Brain microvascular endothelial cell (primary cell): ENCODE measurements at regions not wholly inside any gene's neighbourhood (a gene's known extent, or its start where the extent isn't known, plus 50 kb on each side); places are given as distances from the start of the nearest gene placed in this dataset.

Source experiments
- DNase-seq: peaks from one replicate; pipeline ENCODE4 v3.0.0-alpha.2; 2020
- H3K27ac ChIP-seq: fragments of 250-450 bp; sonication (Bioruptor Pico); 2 replicates; pipeline ENCODE4 v1.5.1; 2020; ENCODE audit warnings: mild to moderate bottlenecking, moderate library complexity
- H3K27me3 ChIP-seq: fragments of 250-450 bp; sonication (Bioruptor Pico); replicated peaks from 2 replicates; pipeline ENCODE4 v1.5.1; 2020; ENCODE audit warnings: mild to moderate bottlenecking
- H3K36me3 ChIP-seq: fragments of 250-450 bp; sonication (Bioruptor Pico); replicated peaks from 2 replicates; pipeline ENCODE4 v1.5.1; 2020; ENCODE audit warnings: mild to moderate bottlenecking
- H3K4me3 ChIP-seq: 2 replicates; pipeline ENCODE4 v1.5.1; 2011; ENCODE audit warnings: low read depth, mild to moderate bottlenecking, control low read depth, low read length, moderate library complexity
- CTCF ChIP-seq: IDR thresholded peaks from 2 replicates; pipeline ENCODE4 v1.5.1; 2011; ENCODE audit warnings: low read depth, mild to moderate bottlenecking, moderate library complexity, low read length, control low read depth, inconsistent platforms; ENCODE audit errors: missing control alignments
- in situ Hi-C: cut with HindIII; loops from 2 replicates; pipeline ENCODE4 v1.10.0; 2017; ENCODE audit warnings: low sequenced_read_pairs, low pct_ligation_motif_present

GRCh38 chr12:91594715-91595114 lies 412.1 kb upstream of the DCN start:
- in situ Hi-C loops, result no loop called here
- Histone ChIP-seq H3K36me3 (no peaks in the 10 kb centered on the region), H3K27ac (no peak overlapping the region), H3K4me3 (no peak overlapping the region), H3K27me3 (no peaks in the 10 kb centered on the region)
- no peak for TF ChIP-seq CTCF
- no peak for DNase-seq

- no peak for DNase-seq
- Histone ChIP-seq H3K27me3 (no peaks in the 10 kb centered on the region), H3K4me3 (no peak overlapping the region), H3K36me3 (no peaks in the 10 kb centered on the region), H3K27ac (no peak overlapping the region)
- in situ Hi-C loops, result no loop called here
- TF ChIP-seq CTCF, result no peak
These were observed 409.0 kb upstream of the DCN start for GRCh38 chr12:91591639-91591987.

- no peak for TF ChIP-seq CTCF
- Histone ChIP-seq H3K27ac (no peak overlapping the region), H3K4me3 (no peak overlapping the region), H3K27me3 (no peaks in the 10 kb centered on the region), H3K36me3 (no peaks in the 10 kb centered on the region)
- in situ Hi-C loops, result no loop called here
- DNase-seq, result no peak
These were observed 408.5 kb upstream of the DCN start for GRCh38 chr12:91590966-91591638.

- H3K36me3 ChIP-seq, result no peaks in the 10 kb centered on the region
- DNase-seq, result no peak
- no peak for TF ChIP-seq CTCF
- H3K27me3 ChIP-seq, result no peaks in the 10 kb centered on the region
- H3K4me3 ChIP-seq, result no peak overlapping the region
- no peak overlapping the region for H3K27ac ChIP-seq
- in situ Hi-C loops, result no loop called here
These were observed 406.3 kb upstream of the DCN start for GRCh38 chr12:91588874-91589454.

GRCh38 chr12:91586015-91586414 lies 403.4 kb upstream of the DCN start:
- in situ Hi-C loops, result no loop called here
- H3K27me3 ChIP-seq, result no peaks in the 10 kb centered on the region
- H3K27ac ChIP-seq, result no peak overlapping the region
- H3K36me3 ChIP-seq, result no peaks in the 10 kb centered on the region
- DNase-seq, result no peak
- TF ChIP-seq CTCF, result no peak
- no peak overlapping the region for H3K4me3 ChIP-seq

- no peak for DNase-seq
- H3K36me3 ChIP-seq, result no peaks in the 10 kb centered on the region
- H3K27me3 ChIP-seq, result no peaks in the 10 kb centered on the region
- in situ Hi-C loops, result no loop called here
- no peak for TF ChIP-seq CTCF
- H3K27ac ChIP-seq, result no peak overlapping the region
- no peak overlapping the region for H3K4me3 ChIP-seq
These were observed 400.2 kb upstream of the DCN start for GRCh38 chr12:91582811-91583210.
